ENCODE measurements at regions not wholly inside any gene's neighbourhood (a gene's known extent, or its start where the extent isn't known, plus 50 kb on each side); places are given as distances from the start of the nearest gene placed in this dataset.

- Histone ChIP-seq H3K36me3 (ENCODE audit: control insufficient read depth in 2 of 2, extremely low read depth in 1 of 2, insufficient read depth in 2 of 2, low read length in 2 of 2) (no peaks in the 10 kb centered on the region), H3K27ac (ENCODE audit: insufficient read depth, low read depth, low read length) (no peak overlapping the region), H3K4me2 (ENCODE audit: insufficient read depth, low read length) (no peak overlapping the region), H3K4me1 (ENCODE audit: control insufficient read depth, extremely low read depth, insufficient read depth, low read length) (no peaks in the 10 kb centered on the region), H3K79me2 (ENCODE audit: control insufficient read depth, insufficient read depth, low read length) (no peaks in the 10 kb centered on the region), H3K27me3 (ENCODE audit: control insufficient read depth in 2 of 2, insufficient read depth in 2 of 2, low read length in 2 of 2) (no peaks in the 10 kb centered on the region), H3K4me3 (replicated peaks in 1 of 3; ENCODE audit: insufficient read depth in 1 of 3, low read depth in 1 of 3, low read length in 3 of 3) (no peak overlapping the region), H3K9me1 (replicated peaks; ENCODE audit: control insufficient read depth, extremely low read depth, insufficient read depth, low read length) (no peaks in the 10 kb centered on the region), H2AFZ (ENCODE audit: low read depth, low read length) (no peak overlapping the region), H3K9me3 (replicated peaks; ENCODE audit: control insufficient read depth, insufficient read depth, low read length) (peaks cover 2% of the 10 kb centered on the region), H4K20me1 (replicated peaks; ENCODE audit: control insufficient read depth, extremely low read depth, insufficient read depth, low read length) (no peaks in the 10 kb centered on the region), H3K9ac (replicated peaks; ENCODE audit: extremely low read depth, insufficient read depth, low read length) (no peak overlapping the region)
- FAIRE-seq, result no peak
- no TSS peak for BruUV-seq (replicated peaks)
- intact Hi-C loops (cut with micrococcal nuclease) (no loop called here), dilution Hi-C loops (cut with MboI; ENCODE audit: extremely low pct_ligation_motif_present, low sequenced_read_pairs) (no loop called here)
- TF ChIP-seq MAX (IDR thresholded peaks at IDR 0.05; ENCODE audit: insufficient read depth, insufficient read length) (no peak), POLR2A (IDR thresholded peaks at IDR 0.05; ENCODE audit: low read depth, low read length) (no peak), CTCF (IDR thresholded peaks at IDR 0.05; ENCODE audit: extremely low read depth in 1 of 2, insufficient read depth in 1 of 2, low read depth in 1 of 2, low read length in 2 of 2) (no peak)
- CTCF ChIA-PET, result no interaction called here
- DNase-seq (ENCODE audit: low read depth, low spot score), result no peak
- POLR2A ChIA-PET, result no interaction called here
Measured at GRCh38 chr5:166786178-166786577, 1505.3 kb upstream of the WWC1 start.

GRCh38 chr5:166786889-166787288 lies 1504.6 kb upstream of the WWC1 start:
- CTCF ChIA-PET, result no interaction called here
- TF ChIP-seq EZH2 (IDR thresholded peaks at IDR 0.05; ENCODE audit: borderline replicate concordance, low read depth, low read length, severe bottlenecking) (no peak), JUN (IDR thresholded peaks at IDR 0.05; ENCODE audit: borderline replicate concordance, insufficient read depth, insufficient read length, low read depth) (no peak), FOS (IDR thresholded peaks at IDR 0.05; ENCODE audit: borderline replicate concordance, insufficient read depth, low read length) (no peak), POLR2A (IDR thresholded peaks at IDR 0.05; ENCODE audit: low read depth, low read length) (no peak), MAX (IDR thresholded peaks at IDR 0.05; ENCODE audit: insufficient read depth, insufficient read length) (no peak), CTCF (IDR thresholded peaks at IDR 0.05; ENCODE audit: extremely low read depth in 1 of 2, insufficient read depth in 1 of 2, low read depth in 1 of 2, low read length in 2 of 2) (no peak), MYC (IDR thresholded peaks at IDR 0.05; ENCODE audit: low read depth, low read length) (no peak), POLR2AphosphoS5 (IDR thresholded peaks at IDR 0.05; ENCODE audit: insufficient read depth, low read depth, low read length) (no peak), GATA2 (IDR thresholded peaks at IDR 0.05; ENCODE audit: insufficient read depth, insufficient read length, low read depth, low read length) (no peak)
- Histone ChIP-seq H3K4me1 (ENCODE audit: control insufficient read depth, extremely low read depth, insufficient read depth, low read length) (no peaks in the 10 kb centered on the region), H3K79me2 (ENCODE audit: control insufficient read depth, insufficient read depth, low read length) (no peaks in the 10 kb centered on the region), H3K27me3 (ENCODE audit: control insufficient read depth in 2 of 2, insufficient read depth in 2 of 2, low read length in 2 of 2) (no peaks in the 10 kb centered on the region), H3K27ac (ENCODE audit: insufficient read depth, low read depth, low read length) (no peak overlapping the region), H3K36me3 (ENCODE audit: control insufficient read depth in 2 of 2, extremely low read depth in 1 of 2, insufficient read depth in 2 of 2, low read length in 2 of 2) (no peaks in the 10 kb centered on the region), H3K4me3 (replicated peaks in 1 of 3; ENCODE audit: insufficient read depth in 1 of 3, low read depth in 1 of 3, low read length in 3 of 3) (no peak overlapping the region), H3K9me3 (replicated peaks; ENCODE audit: control insufficient read depth, insufficient read depth, low read length) (peaks cover 2% of the 10 kb centered on the region), H3K9ac (replicated peaks; ENCODE audit: extremely low read depth, insufficient read depth, low read length) (no peak overlapping the region), H2AFZ (ENCODE audit: low read depth, low read length) (no peak overlapping the region), H4K20me1 (replicated peaks; ENCODE audit: control insufficient read depth, extremely low read depth, insufficient read depth, low read length) (no peaks in the 10 kb centered on the region), H3K4me2 (ENCODE audit: insufficient read depth, low read length) (no peak overlapping the region), H3K9me1 (replicated peaks; ENCODE audit: control insufficient read depth, extremely low read depth, insufficient read depth, low read length) (no peaks in the 10 kb centered on the region)
- intact Hi-C loops (cut with micrococcal nuclease), result no loop called here
- FAIRE-seq (no peak), DNase-seq (ENCODE audit: low read depth, low spot score) (no peak)
- dilution Hi-C loops (cut with MboI; ENCODE audit: extremely low pct_ligation_motif_present, low sequenced_read_pairs), result no loop called here
- no TSS peak for BruUV-seq (replicated peaks)
- POLR2A ChIA-PET, result no interaction called here

Data from endothelial cell of umbilical vein (primary cell).